PC-9 (cell line): ENCODE measurements at regions not wholly inside any gene's neighbourhood (a gene's known extent, or its start where the extent isn't known, plus 50 kb on each side); places are given as distances from the start of the nearest gene placed in this dataset.

Source experiments
- BruUV-seq: library from RNA; stranded (reverse); fragments of 400-500 nt; replicated peaks from 2 replicates; lab custom pipeline; 2021; lab: Mats Ljungman, UMichigan
- CTCF ChIA-PET: fragments of 300-600 bp; sonication (Branson Sonifier 250); formaldehyde crosslinking; loops from one replicate; lab custom pipeline; 2022; ENCODE audit warnings: antibody characterized with exemption; lab: Charles Lee
- POLR2A ChIA-PET: fragments of 300-600 bp; sonication (Branson Sonifier 250); formaldehyde crosslinking; loops from one replicate; lab custom pipeline; 2022; ENCODE audit warnings: antibody characterized with exemption; ENCODE audit not compliant: unreplicated experiment; lab: Charles Lee
- DNase-seq, 2 experiments: peaks; one replicate each; pipeline versions ENCODE4 v3.0.0 to v3.0.0-alpha.2; 2015 to 2022; ENCODE audit warnings: mixed read lengths in 1 of 2
- H2AFZ ChIP-seq: fragments of 200-600 bp; sonication (generic); 2 replicates; pipeline ENCODE4 v1.8.1; 2017; ENCODE audit warnings: antibody characterized with exemption
- H3F3A ChIP-seq: fragments of 200-600 bp; sonication (generic); 2 replicates; pipeline ENCODE4 v1.8.1; 2017; ENCODE audit warnings: antibody characterized with exemption, mild to moderate bottlenecking, low read depth; ENCODE audit not compliant: insufficient read depth
- H3K27ac ChIP-seq: fragments of 200-600 bp; sonication (generic); 2 replicates; pipeline ENCODE4 v1.6.1; 2016; ENCODE audit warnings: mixed run types
- H3K27me3 ChIP-seq: fragments of 200-600 bp; sonication (generic); 2 replicates; pipeline ENCODE4 v1.6.1; 2016; ENCODE audit warnings: low read depth, mixed run types; ENCODE audit not compliant: insufficient read depth
- H3K36me3 ChIP-seq: fragments of 200-600 bp; sonication (generic); 2 replicates; pipeline ENCODE4 v1.6.1; 2016; ENCODE audit warnings: low read depth, mixed run types
- H3K4me1 ChIP-seq: fragments of 200-600 bp; sonication (generic); replicated peaks from 2 replicates; pipeline ENCODE4 v1.6.1; 2016; ENCODE audit warnings: mixed run types; ENCODE audit not compliant: insufficient read depth
- H3K4me2 ChIP-seq: fragments of 200-600 bp; sonication (generic); 2 replicates; pipeline ENCODE4 v1.6.1; 2017; ENCODE audit warnings: mixed run types
- H3K4me3 ChIP-seq: fragments of 200-600 bp; sonication (generic); 2 replicates; pipeline ENCODE4 v1.6.1; 2016; ENCODE audit warnings: mixed run types
- H3K79me2 ChIP-seq: fragments of 200-600 bp; sonication (generic); 2 replicates; pipeline ENCODE4 v1.6.1; 2017; ENCODE audit warnings: low read depth, mixed run types
- H3K9me2 ChIP-seq: fragments of 200-600 bp; sonication (generic); 2 replicates; pipeline ENCODE4 v1.8.1; 2017; ENCODE audit warnings: mild to moderate bottlenecking; ENCODE audit not compliant: insufficient read depth
- H3K9me3 ChIP-seq: fragments of 200-600 bp; sonication (generic); 2 replicates; pipeline ENCODE4 v1.8.1; 2016; ENCODE audit warnings: low read depth; ENCODE audit not compliant: insufficient read depth
- H4K20me1 ChIP-seq: fragments of 200-600 bp; sonication (generic); 2 replicates; pipeline ENCODE4 v1.8.1; 2017; ENCODE audit not compliant: insufficient read depth
- CTCF ChIP-seq: fragments of 200-600 bp; sonication (generic); conservative IDR thresholded peaks from 2 replicates; pipeline ENCODE4 v1.6.1; 2017; ENCODE audit warnings: mixed run types, antibody characterized with exemption, mild to moderate bottlenecking, moderate library complexity
- EZH2 ChIP-seq: fragments of 200-600 bp; sonication (generic); IDR thresholded peaks from 2 replicates; pipeline ENCODE4 v1.8.0; 2017; ENCODE audit warnings: antibody characterized with exemption, low read depth
- intact Hi-C: fragments of 100-400 bp; cut with micrococcal nuclease; formaldehyde crosslinking; loops from one replicate; pipeline ENCODE4 v1.10.0; 2022; ENCODE audit not compliant: unreplicated experiment

- Histone ChIP-seq H3K4me1 (peaks cover 40% of the 10 kb centered on the region), H3K79me2 (no peaks in the 10 kb centered on the region), H3K4me2 (no peak overlapping the region), H3K9me2 (no peaks in the 10 kb centered on the region), H3K36me3 (no peaks in the 10 kb centered on the region), H3F3A (peaks cover 32% of the 10 kb centered on the region), H3K9me3 (no peaks in the 10 kb centered on the region), H3K27ac (no peak overlapping the region), H2AFZ (no peak overlapping the region), H3K4me3 (no peak overlapping the region), H3K27me3 (no peaks in the 10 kb centered on the region), H4K20me1 (no peaks in the 10 kb centered on the region)
- ChIA-PET CTCF (no interaction called here), POLR2A (no interaction called here)
- no peak for DNase-seq
- intact Hi-C loops = no loop called here
- no TSS peak for BruUV-seq
- TF ChIP-seq CTCF = no peak
- no peak for TF ChIP-seq EZH2
Observed at GRCh38 chr15:70498096-70498626, 265.2 kb downstream of the UACA start.

GRCh38 chr15:70497661-70498060, 265.7 kb downstream of the UACA start:
- BruUV-seq = no TSS peak

GRCh38 chr15:70495991-70496599, 267.3 kb downstream of the UACA start:
- H4K20me1 ChIP-seq = no peaks in the 10 kb centered on the region
- DNase-seq = no peak
- peak overlapping the region; percentile 97 for H3K27ac ChIP-seq
- H3K9me2 ChIP-seq = no peaks in the 10 kb centered on the region
- CTCF ChIA-PET = interaction anchor here (0.8 kb wide), 1 partner anchor 9 kb away, joined by 5 read pairs; no protein-coding TSS in a partner anchor
- no peak overlapping the region for H3K4me3 ChIP-seq
- H3K27me3 ChIP-seq = no peaks in the 10 kb centered on the region
- peaks cover 48% of the 10 kb centered on the region for H3F3A ChIP-seq
- TF ChIP-seq CTCF (no peak), EZH2 (no peak)
- H3K9me3 ChIP-seq = no peaks in the 10 kb centered on the region
- intact Hi-C loops = loop anchor here (1.0 kb wide), 1 partner anchor 8 kb away; no protein-coding TSS in a partner anchor
- POLR2A ChIA-PET = interaction anchor here (2.7 kb wide), 1 partner anchor 9 kb away, joined by 20 read pairs; no protein-coding TSS in a partner anchor
- no peak overlapping the region for H2AFZ ChIP-seq
- peak overlapping the region; percentile 62 for H3K4me2 ChIP-seq
- no peaks in the 10 kb centered on the region for H3K79me2 ChIP-seq
- no TSS peak for BruUV-seq
- H3K4me1 ChIP-seq = peaks cover 55% of the 10 kb centered on the region
- no peaks in the 10 kb centered on the region for H3K36me3 ChIP-seq

More at GRCh38 chr15:70497661-70498060, 265.7 kb downstream of the UACA start:
- no peak overlapping the region for H3K27ac ChIP-seq
- H3K9me3 ChIP-seq = no peaks in the 10 kb centered on the region
- H3K36me3 ChIP-seq = no peaks in the 10 kb centered on the region
- H2AFZ ChIP-seq = no peak overlapping the region
- no peak overlapping the region for H3K4me2 ChIP-seq
- no peak for TF ChIP-seq CTCF
- no peak for TF ChIP-seq EZH2
- H3K4me1 ChIP-seq = peaks cover 40% of the 10 kb centered on the region
- H4K20me1 ChIP-seq = no peaks in the 10 kb centered on the region
- no peaks in the 10 kb centered on the region for H3K9me2 ChIP-seq
- DNase-seq = no peak
- intact Hi-C loops = no loop called here
- no peaks in the 10 kb centered on the region for H3K27me3 ChIP-seq
- ChIA-PET CTCF (no interaction called here), POLR2A (no interaction called here)
- H3K4me3 ChIP-seq = no peak overlapping the region
- peaks cover 33% of the 10 kb centered on the region for H3F3A ChIP-seq
- no peaks in the 10 kb centered on the region for H3K79me2 ChIP-seq
